NB4 (cell line): ENCODE measurements at regions not wholly inside any gene's neighbourhood (a gene's known extent, or its start where the extent isn't known, plus 50 kb on each side); places are given as distances from the start of the nearest gene placed in this dataset.

Source experiments
- DNase-seq: peaks from one replicate; pipeline ENCODE4 v3.0.0; 2010; ENCODE audit warnings: low read depth
- H3K4me3 ChIP-seq: one replicate; pipeline ENCODE4 v1.5.1; 2011; ENCODE audit warnings: mild to moderate bottlenecking, low read depth, low read length, moderate library complexity
- CTCF ChIP-seq: IDR thresholded peaks from one replicate; pipeline ENCODE4 v1.5.1; 2012; ENCODE audit warnings: low read depth, low read length
- MYC ChIP-seq: IDR thresholded peaks from 2 replicates; pipeline ENCODE4 v1.6.1; 2011; ENCODE audit warnings: low read depth, low read length
- POLR2A ChIP-seq: IDR thresholded peaks from 2 replicates; pipeline ENCODE4 v1.6.1; 2011; ENCODE audit warnings: mild to moderate bottlenecking; ENCODE audit not compliant: insufficient read length; ENCODE audit errors: extremely low read depth
- TF ChIP-seq, protein P1 (sequence below): IDR thresholded peaks from 2 replicates; pipeline ENCODE4 v1.6.1; 2011; ENCODE audit warnings: low read depth, low read length

DNA sequence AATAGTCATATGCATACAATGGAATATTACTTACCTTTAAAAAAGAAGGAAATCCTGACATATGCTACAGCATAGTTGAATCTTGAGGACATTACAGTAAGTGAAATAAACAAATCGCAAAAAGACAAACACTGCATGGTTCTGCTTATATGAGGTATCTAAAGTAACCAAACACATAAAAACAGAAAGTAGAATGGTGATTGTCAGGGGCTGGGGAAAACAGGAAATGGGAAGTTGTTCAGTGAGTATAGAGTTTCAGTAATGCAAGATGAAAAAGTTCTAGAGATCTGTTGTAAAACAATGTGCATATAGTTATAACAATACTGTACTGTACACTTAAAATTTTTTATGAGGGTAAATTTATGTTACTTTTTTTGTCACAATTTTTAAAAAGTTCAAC is 219.4 kb downstream of the KLF5 start:
- TF ChIP-seq, protein P1, sequence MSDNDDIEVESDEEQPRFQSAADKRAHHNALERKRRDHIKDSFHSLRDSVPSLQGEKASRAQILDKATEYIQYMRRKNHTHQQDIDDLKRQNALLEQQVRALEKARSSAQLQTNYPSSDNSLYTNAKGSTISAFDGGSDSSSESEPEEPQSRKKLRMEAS = no peak
- TF ChIP-seq MYC (no peak), POLR2A (no peak), CTCF (no peak)

DNA sequence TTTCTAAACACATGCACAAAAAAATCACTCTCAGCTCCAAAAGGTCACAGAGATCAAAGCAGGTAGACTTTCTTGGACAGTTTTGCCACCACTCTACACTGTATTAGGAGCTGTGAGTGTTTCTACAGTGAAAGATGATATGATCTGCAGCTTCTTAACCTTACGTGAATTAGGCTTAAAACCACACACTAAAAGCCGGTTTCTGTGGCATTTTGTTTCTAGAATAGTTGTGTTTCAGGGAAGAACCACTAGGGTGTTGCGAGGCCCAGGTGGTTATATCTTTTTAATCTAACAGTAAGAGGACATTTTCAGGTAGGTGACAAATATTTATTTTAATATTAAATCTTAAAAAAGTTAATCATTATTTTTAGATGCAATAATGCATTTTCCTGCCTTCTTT is 216.4 kb downstream of the KLF5 start:
- TF ChIP-seq CTCF (no peak), MYC (no peak), POLR2A (no peak)
- TF ChIP-seq, protein P1 = no peak
- DNase-seq = no peak

More for the DNA sequence above, 219.4 kb downstream of the KLF5 start:
- H3K4me3 ChIP-seq = no peak overlapping the region
- DNase-seq = no peak

GRCh38 chr13:73274147-73274546 is 215.3 kb downstream of the KLF5 start:
- no peak for DNase-seq
- TF ChIP-seq MYC (no peak), POLR2A (no peak), CTCF (no peak)
- TF ChIP-seq, protein P1 = no peak
- no peak overlapping the region for H3K4me3 ChIP-seq

More for the DNA sequence above, 216.4 kb downstream of the KLF5 start:
- H3K4me3 ChIP-seq = no peak overlapping the region

GRCh38 chr13:73273745-73274144 is 214.9 kb downstream of the KLF5 start:
- H3K4me3 ChIP-seq = no peak overlapping the region
- no peak for DNase-seq
- no peak for TF ChIP-seq MYC
- TF ChIP-seq POLR2A = no peak
- TF ChIP-seq, protein P1 = no peak
- TF ChIP-seq CTCF = no peak

- no peak overlapping the region for H3K4me3 ChIP-seq
- DNase-seq = no peak
- TF ChIP-seq, protein P1 = no peak
- TF ChIP-seq CTCF (no peak), POLR2A (no peak), MYC (no peak)
These were observed 214.5 kb downstream of the KLF5 start for GRCh38 chr13:73273276-73273675.

GRCh38 chr13:73272831-73273230 is 214.0 kb downstream of the KLF5 start:
- no peak for DNase-seq
- H3K4me3 ChIP-seq = no peak overlapping the region
- TF ChIP-seq MYC (no peak), POLR2A (no peak), CTCF (no peak)
- TF ChIP-seq, protein P1 = no peak
